ENCODE measurements at regions not wholly inside any gene's neighbourhood (a gene's known extent, or its start where the extent isn't known, plus 50 kb on each side); places are given as distances from the start of the nearest gene placed in this dataset.

DNA sequence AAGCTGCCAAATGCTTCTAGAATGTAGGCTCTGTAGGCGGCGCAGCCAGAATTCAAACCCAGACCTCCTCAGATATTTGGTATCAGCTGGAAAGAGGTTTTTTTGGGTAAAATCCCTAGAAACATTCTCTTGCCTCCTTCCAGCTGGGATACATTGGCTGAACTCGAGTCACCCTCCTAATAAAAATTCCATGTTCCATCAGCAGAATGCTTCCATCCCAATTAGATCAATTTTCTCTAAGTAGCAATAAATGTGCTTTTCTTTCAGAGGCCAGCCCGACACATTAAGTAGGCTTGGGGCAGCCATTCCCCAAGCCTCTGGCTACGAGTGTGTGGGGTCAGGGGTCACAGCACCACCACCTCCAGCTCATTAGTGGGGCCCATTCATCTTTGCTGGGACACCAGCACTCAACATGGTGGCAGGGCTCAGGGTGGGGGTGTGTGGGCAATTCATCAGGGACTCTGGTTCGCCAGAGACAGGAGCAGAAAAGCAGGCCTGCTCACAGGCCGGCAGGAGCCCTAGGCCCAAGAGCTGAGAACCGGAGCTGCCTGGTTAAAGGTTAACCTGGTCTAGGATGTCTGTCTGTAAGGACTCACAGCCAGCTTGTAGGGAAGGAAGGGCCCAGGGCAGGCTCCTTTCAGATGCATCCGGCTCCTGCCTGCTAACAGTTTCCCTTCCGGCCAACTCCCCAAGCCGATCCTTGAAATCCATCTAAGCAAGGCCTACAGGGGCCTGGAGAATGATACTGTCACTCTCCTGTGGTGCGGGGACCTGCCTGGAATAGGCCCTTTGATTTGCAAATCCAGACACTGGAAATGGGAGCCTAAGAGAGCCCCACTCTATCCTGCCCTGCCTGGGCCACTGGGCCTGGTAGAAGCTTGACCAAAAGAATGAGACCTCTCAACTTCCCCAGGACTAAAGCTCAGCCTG, 159.1 kb upstream of the TOP1 start:
- POLR2A ChIA-PET: no interaction called here
- Histone ChIP-seq H3K79me2 (ENCODE audit: control insufficient read depth, insufficient read depth, low read length) (no peaks in the 10 kb centered on the region), H2AFZ (ENCODE audit: low read depth, low read length) (no peak overlapping the region), H3K9me1 (replicated peaks; ENCODE audit: control insufficient read depth, extremely low read depth, insufficient read depth, low read length) (no peaks in the 10 kb centered on the region), H3K27me3 (ENCODE audit: control insufficient read depth in 2 of 2, insufficient read depth in 2 of 2, low read length in 2 of 2) (no peaks in the 10 kb centered on the region), H3K9me3 (replicated peaks; ENCODE audit: control insufficient read depth, insufficient read depth, low read length) (no peaks in the 10 kb centered on the region), H3K4me3 (replicated peaks in 1 of 3; ENCODE audit: insufficient read depth in 1 of 3, low read depth in 1 of 3, low read length in 3 of 3) (no peak overlapping the region), H4K20me1 (replicated peaks; ENCODE audit: control insufficient read depth, extremely low read depth, insufficient read depth, low read length) (no peaks in the 10 kb centered on the region), H3K27ac (ENCODE audit: insufficient read depth, low read depth, low read length) (no peak overlapping the region), H3K4me2 (ENCODE audit: insufficient read depth, low read length) (no peak overlapping the region), H3K4me1 (ENCODE audit: control insufficient read depth, extremely low read depth, insufficient read depth, low read length) (no peaks in the 10 kb centered on the region), H3K9ac (replicated peaks; ENCODE audit: extremely low read depth, insufficient read depth, low read length) (no peak overlapping the region), H3K36me3 (ENCODE audit: control insufficient read depth in 2 of 2, extremely low read depth in 1 of 2, insufficient read depth in 2 of 2, low read length in 2 of 2) (no peaks in the 10 kb centered on the region)
- no peak for TF ChIP-seq POLR2A (IDR thresholded peaks at IDR 0.05; ENCODE audit: low read depth, low read length)
- TF ChIP-seq MYC (IDR thresholded peaks at IDR 0.05; ENCODE audit: low read depth, low read length): no peak
- no peak for DNase-seq (ENCODE audit: low read depth, low spot score)
- FAIRE-seq: no peak
- CTCF ChIA-PET: no interaction called here
- dilution Hi-C loops (cut with MboI; ENCODE audit: extremely low pct_ligation_motif_present, low sequenced_read_pairs) (no loop called here), intact Hi-C loops (cut with micrococcal nuclease) (no loop called here)
- no TSS peak for BruUV-seq (replicated peaks)

DNA sequence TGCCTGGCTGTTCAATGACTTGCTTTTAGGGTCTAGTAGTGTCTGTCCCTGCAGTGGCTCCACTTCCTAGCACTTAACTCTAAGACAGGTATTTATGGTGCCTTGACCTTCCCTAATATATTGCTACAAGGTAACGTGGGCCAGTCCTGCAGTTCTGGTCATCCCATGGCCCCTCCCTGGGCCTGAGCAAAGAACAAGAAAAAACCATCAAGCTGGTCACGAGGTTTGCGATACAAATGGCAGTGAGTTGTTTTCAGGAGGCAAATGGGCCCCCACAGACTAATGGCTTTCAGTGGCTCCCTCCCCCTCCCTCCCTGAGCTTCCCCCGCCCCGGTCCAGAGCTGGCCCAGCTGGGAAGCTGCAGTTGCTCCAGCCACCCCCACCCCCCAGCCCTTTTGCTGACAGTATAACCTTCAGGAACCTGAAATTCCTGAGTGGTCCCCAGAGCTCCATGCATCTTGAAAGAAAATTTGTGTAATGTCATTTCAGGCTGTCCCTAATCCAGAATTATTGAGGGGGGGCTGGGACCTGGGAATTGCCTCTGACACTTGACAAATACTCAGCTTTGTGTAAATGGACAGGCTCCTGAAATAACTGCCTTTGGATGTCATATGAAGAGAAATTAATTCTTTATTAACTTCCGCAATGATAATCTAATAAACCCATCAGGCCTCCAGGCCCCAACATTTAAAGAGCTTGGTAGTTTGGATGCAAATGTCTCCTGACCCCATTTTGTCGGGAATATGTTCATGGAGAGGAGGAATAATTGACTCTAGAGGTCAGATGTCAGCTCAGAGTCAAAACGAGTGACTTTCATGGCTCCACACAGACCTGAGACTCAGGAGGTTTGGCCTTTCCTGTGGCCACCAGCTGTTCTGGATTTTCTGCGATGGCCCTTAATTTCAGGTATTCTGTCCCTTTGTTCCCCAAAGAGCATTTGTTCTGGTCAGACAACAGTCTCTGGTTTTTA, 153.2 kb upstream of the TOP1 start:
- DNase-seq (ENCODE audit: low read depth, low spot score) (no peak), FAIRE-seq (no peak)
- Histone ChIP-seq H3K4me2 (ENCODE audit: insufficient read depth, low read length) (no peak overlapping the region), H3K9me1 (replicated peaks; ENCODE audit: control insufficient read depth, extremely low read depth, insufficient read depth, low read length) (no peaks in the 10 kb centered on the region), H3K27me3 (ENCODE audit: control insufficient read depth in 2 of 2, insufficient read depth in 2 of 2, low read length in 2 of 2) (no peaks in the 10 kb centered on the region), H3K4me3 (replicated peaks in 1 of 3; ENCODE audit: insufficient read depth in 1 of 3, low read depth in 1 of 3, low read length in 3 of 3) (no peak overlapping the region), H3K9me3 (replicated peaks; ENCODE audit: control insufficient read depth, insufficient read depth, low read length) (no peaks in the 10 kb centered on the region), H3K36me3 (ENCODE audit: control insufficient read depth in 2 of 2, extremely low read depth in 1 of 2, insufficient read depth in 2 of 2, low read length in 2 of 2) (no peaks in the 10 kb centered on the region), H3K27ac (ENCODE audit: insufficient read depth, low read depth, low read length) (no peak overlapping the region), H3K4me1 (ENCODE audit: control insufficient read depth, extremely low read depth, insufficient read depth, low read length) (no peaks in the 10 kb centered on the region), H3K9ac (replicated peaks; ENCODE audit: extremely low read depth, insufficient read depth, low read length) (no peak overlapping the region), H4K20me1 (replicated peaks; ENCODE audit: control insufficient read depth, extremely low read depth, insufficient read depth, low read length) (no peaks in the 10 kb centered on the region), H3K79me2 (ENCODE audit: control insufficient read depth, insufficient read depth, low read length) (no peaks in the 10 kb centered on the region), H2AFZ (ENCODE audit: low read depth, low read length) (no peak overlapping the region)
- BruUV-seq (replicated peaks): no TSS peak
- CTCF ChIA-PET: interaction anchor here (0.9 to 1.2 kb wide), 3 partner anchors 10 to 88 kb away, joined by 3 to 5 read pairs (median 4); no protein-coding TSS in a partner anchor
- intact Hi-C loops (cut with micrococcal nuclease) (no loop called here), dilution Hi-C loops (cut with MboI; ENCODE audit: extremely low pct_ligation_motif_present, low sequenced_read_pairs) (no loop called here)
- no peak for TF ChIP-seq FOS (IDR thresholded peaks at IDR 0.05; ENCODE audit: borderline replicate concordance, insufficient read depth, low read length)
- TF ChIP-seq, protein P1, sequence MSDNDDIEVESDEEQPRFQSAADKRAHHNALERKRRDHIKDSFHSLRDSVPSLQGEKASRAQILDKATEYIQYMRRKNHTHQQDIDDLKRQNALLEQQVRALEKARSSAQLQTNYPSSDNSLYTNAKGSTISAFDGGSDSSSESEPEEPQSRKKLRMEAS (IDR thresholded peaks at IDR 0.05; ENCODE audit: insufficient read depth, insufficient read length): no peak
- TF ChIP-seq EZH2 (IDR thresholded peaks at IDR 0.05; ENCODE audit: borderline replicate concordance, low read depth, low read length, severe bottlenecking): no peak
- no peak for TF ChIP-seq POLR2AphosphoS5 (IDR thresholded peaks at IDR 0.05; ENCODE audit: insufficient read depth, low read depth, low read length)
- TF ChIP-seq, protein P2, sequence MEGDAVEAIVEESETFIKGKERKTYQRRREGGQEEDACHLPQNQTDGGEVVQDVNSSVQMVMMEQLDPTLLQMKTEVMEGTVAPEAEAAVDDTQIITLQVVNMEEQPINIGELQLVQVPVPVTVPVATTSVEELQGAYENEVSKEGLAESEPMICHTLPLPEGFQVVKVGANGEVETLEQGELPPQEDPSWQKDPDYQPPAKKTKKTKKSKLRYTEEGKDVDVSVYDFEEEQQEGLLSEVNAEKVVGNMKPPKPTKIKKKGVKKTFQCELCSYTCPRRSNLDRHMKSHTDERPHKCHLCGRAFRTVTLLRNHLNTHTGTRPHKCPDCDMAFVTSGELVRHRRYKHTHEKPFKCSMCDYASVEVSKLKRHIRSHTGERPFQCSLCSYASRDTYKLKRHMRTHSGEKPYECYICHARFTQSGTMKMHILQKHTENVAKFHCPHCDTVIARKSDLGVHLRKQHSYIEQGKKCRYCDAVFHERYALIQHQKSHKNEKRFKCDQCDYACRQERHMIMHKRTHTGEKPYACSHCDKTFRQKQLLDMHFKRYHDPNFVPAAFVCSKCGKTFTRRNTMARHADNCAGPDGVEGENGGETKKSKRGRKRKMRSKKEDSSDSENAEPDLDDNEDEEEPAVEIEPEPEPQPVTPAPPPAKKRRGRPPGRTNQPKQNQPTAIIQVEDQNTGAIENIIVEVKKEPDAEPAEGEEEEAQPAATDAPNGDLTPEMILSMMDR (IDR thresholded peaks at IDR 0.05; ENCODE audit: extremely low read depth in 1 of 2, insufficient read depth in 1 of 2, low read depth in 1 of 2, low read length in 2 of 2): no peak
- TF ChIP-seq GATA2 (IDR thresholded peaks at IDR 0.05; ENCODE audit: insufficient read depth, insufficient read length, low read depth, low read length): no peak
- no peak for TF ChIP-seq POLR2A (IDR thresholded peaks at IDR 0.05; ENCODE audit: low read depth, low read length)
- TF ChIP-seq JUN (IDR thresholded peaks at IDR 0.05; ENCODE audit: borderline replicate concordance, insufficient read depth, insufficient read length, low read depth): no peak
- no peak for TF ChIP-seq MYC (IDR thresholded peaks at IDR 0.05; ENCODE audit: low read depth, low read length)
- POLR2A ChIA-PET: no interaction called here
